PFSK-1 (cell line): ENCODE measurements at regions not wholly inside any gene's neighbourhood (a gene's known extent, or its start where the extent isn't known, plus 50 kb on each side); places are given as distances from the start of the nearest gene placed in this dataset.

Experiments used
- POLR2AphosphoS5 ChIP-seq: IDR thresholded peaks from 2 replicates; pipeline ENCODE4 v1.6.1; 2012; ENCODE audit warnings: low read depth, mild to moderate bottlenecking, control low read depth, low read length, moderate library complexity
- REST ChIP-seq, 2 experiments: IDR thresholded peaks; 2 replicates each; pipeline versions ENCODE4 v1.6.1 to v1.8.0; 2011 to 2012; ENCODE audit warnings: low read depth in 2 of 2, low read length in 2 of 2, control low read depth in 1 of 2, inconsistent platforms in 1 of 2, mild to moderate bottlenecking in 1 of 2, moderate library complexity in 1 of 2; ENCODE audit not compliant: insufficient read depth in 1 of 2
- SIN3A ChIP-seq: IDR thresholded peaks from 2 replicates; pipeline ENCODE4 v1.6.1; 2012; ENCODE audit warnings: mild to moderate bottlenecking, low read length, moderate library complexity, borderline replicate concordance; ENCODE audit not compliant: insufficient read depth
- TAF1 ChIP-seq: IDR thresholded peaks from 2 replicates; pipeline ENCODE4 v1.6.1; 2012; ENCODE audit warnings: low read length, control low read depth, borderline replicate concordance; ENCODE audit not compliant: insufficient read depth

GRCh38 chr7:41149576-41149975 is 553.3 kb downstream of the INHBA start:
- TF ChIP-seq TAF1 (no peak), POLR2AphosphoS5 (no peak), SIN3A (no peak), REST (IDR thresholded peaks at IDR 0.05; ENCODE audit: insufficient read depth in 1 of 2, low read depth in 2 of 2, low read length in 2 of 2) (no peak)
